Endodermal cell (in vitro differentiated cells): ENCODE measurements at regions not wholly inside any gene's neighbourhood (a gene's known extent, or its start where the extent isn't known, plus 50 kb on each side); places are given as distances from the start of the nearest gene placed in this dataset.

ENCODE experiments used
- DNase-seq: peaks from one replicate; pipeline ENCODE4 v3.0.0-alpha.2; 2017
- H3K27ac ChIP-seq: 2 replicates; pipeline ENCODE4 v1.5.1; 2013; ENCODE audit warnings: mild to moderate bottlenecking, low read depth, low read length, moderate library complexity
- H3K27me3 ChIP-seq: 2 replicates; pipeline ENCODE4 v1.6.1; 2013; ENCODE audit warnings: mild to moderate bottlenecking, low read length, moderate library complexity; ENCODE audit not compliant: insufficient read depth, control insufficient read depth, poor library complexity, severe bottlenecking
- H3K36me3 ChIP-seq: 2 replicates; pipeline ENCODE4 v1.7.0; 2013; ENCODE audit warnings: mild to moderate bottlenecking, low read length, moderate library complexity; ENCODE audit not compliant: control insufficient read depth, insufficient read depth
- H3K4me1 ChIP-seq: one replicate; pipeline ENCODE4 v1.7.0; 2013; ENCODE audit warnings: low read length; ENCODE audit not compliant: control insufficient read depth, insufficient read depth
- H3K4me3 ChIP-seq: 2 replicates; pipeline ENCODE4 v1.5.1; 2013; ENCODE audit warnings: mild to moderate bottlenecking, low read length, moderate library complexity
- H3K9ac ChIP-seq: 2 replicates; pipeline ENCODE4 v1.6.1; 2013; ENCODE audit warnings: mild to moderate bottlenecking, low read length, moderate library complexity; ENCODE audit not compliant: poor library complexity, severe bottlenecking; ENCODE audit errors: extremely low read depth
- H3K9me3 ChIP-seq: 2 replicates; pipeline ENCODE4 v1.6.1; 2013; ENCODE audit warnings: mild to moderate bottlenecking, low read length, moderate library complexity; ENCODE audit not compliant: control insufficient read depth
- H3K27ac Mint-ChIP-seq: 2 replicates; pipeline ENCODE4 v1.8.0; 2020; ENCODE audit warnings: mixed read lengths
- H3K27me3 Mint-ChIP-seq: 2 replicates; pipeline ENCODE4 v1.8.0; 2021; ENCODE audit warnings: mild to moderate bottlenecking, mixed read lengths; ENCODE audit not compliant: insufficient read depth
- H3K36me3 Mint-ChIP-seq: 2 replicates; pipeline ENCODE4 v1.8.0; 2020; ENCODE audit warnings: low read depth, mixed read lengths
- H3K4me1 Mint-ChIP-seq: 2 replicates; pipeline ENCODE4 v1.8.0; 2020; ENCODE audit warnings: mixed read lengths
- H3K4me3 Mint-ChIP-seq: 2 replicates; pipeline ENCODE4 v1.8.0; 2020; ENCODE audit warnings: mild to moderate bottlenecking, moderate library complexity, mixed read lengths
- H3K9me3 Mint-ChIP-seq: 2 replicates; pipeline ENCODE4 v1.8.0; 2020; ENCODE audit warnings: mild to moderate bottlenecking, mixed read lengths
- CTCF ChIP-seq: fragments of 200-600 bp; sonication (generic); conservative IDR thresholded peaks from 2 replicates; pipeline ENCODE4 v1.5.0; 2021; ENCODE audit warnings: antibody characterized with exemption, mild to moderate bottlenecking
- WGBS, 2 experiments: methylation state at CpG; one replicate each; pipeline versions ENCODE4 v1.1.5 to v1.1.7; 2013; ENCODE audit warnings: missing lambda C conversion rate in 2 of 2, mixed read lengths in 1 of 2; ENCODE audit not compliant: insufficient coverage in 1 of 2, insufficient read length in 1 of 2; 5-methylcytosine and 5-hydroxymethylcytosine counted together

- Histone ChIP-seq H3K4me3 (no peak overlapping the region), H3K9me3 (no peaks in the 10 kb centered on the region), H3K27ac (no peak overlapping the region), H3K36me3 (no peaks in the 10 kb centered on the region), H3K27me3 (no peaks in the 10 kb centered on the region), H3K9ac (no peak overlapping the region), H3K4me1 (no peaks in the 10 kb centered on the region)
- H3K4me3 Mint-ChIP-seq, result no peak overlapping the region
- H3K4me1 Mint-ChIP-seq, result peaks cover 4% of the 10 kb centered on the region
- no peak for TF ChIP-seq CTCF
- H3K9me3 Mint-ChIP-seq, result no peaks in the 10 kb centered on the region
- 84 to 90% methylated on average over 3 of the region's 3 CpGs for WGBS, 2 experiments
- no peak for DNase-seq
- no peaks in the 10 kb centered on the region for H3K27me3 Mint-ChIP-seq
- no peaks in the 10 kb centered on the region for H3K36me3 Mint-ChIP-seq
- H3K27ac Mint-ChIP-seq, result no peak overlapping the region
Measured at GRCh38 chr2:219835493-219835892, 208.1 kb downstream of the SLC4A3 start.

- WGBS, 2 experiments, result 88 to 96% methylated on average over 3 to 4 of the region's 4 CpGs
- Histone ChIP-seq H3K4me1 (no peaks in the 10 kb centered on the region), H3K9ac (no peak overlapping the region), H3K27ac (no peak overlapping the region), H3K9me3 (no peaks in the 10 kb centered on the region), H3K27me3 (no peaks in the 10 kb centered on the region), H3K4me3 (no peak overlapping the region), H3K36me3 (no peaks in the 10 kb centered on the region)
- no peak overlapping the region for H3K27ac Mint-ChIP-seq
- peaks cover 4% of the 10 kb centered on the region for H3K4me1 Mint-ChIP-seq
- no peaks in the 10 kb centered on the region for H3K27me3 Mint-ChIP-seq
- H3K36me3 Mint-ChIP-seq, result no peaks in the 10 kb centered on the region
- peak; percentile 32 for TF ChIP-seq CTCF
- peak; percentile 14 for DNase-seq
- no peak overlapping the region for H3K4me3 Mint-ChIP-seq
- no peaks in the 10 kb centered on the region for H3K9me3 Mint-ChIP-seq
Measured at GRCh38 chr2:219836647-219837177, 209.3 kb downstream of the SLC4A3 start.

GRCh38 chr2:219844401-219845091 lies 217.1 kb downstream of the SLC4A3 start:
- Histone ChIP-seq H3K27ac (no peak overlapping the region), H3K36me3 (no peaks in the 10 kb centered on the region), H3K4me3 (no peak overlapping the region), H3K4me1 (no peaks in the 10 kb centered on the region), H3K9ac (no peak overlapping the region), H3K9me3 (no peaks in the 10 kb centered on the region), H3K27me3 (no peaks in the 10 kb centered on the region)
- Mint-ChIP-seq H3K4me1 (no peaks in the 10 kb centered on the region), H3K9me3 (no peaks in the 10 kb centered on the region), H3K4me3 (no peak overlapping the region), H3K27ac (no peak overlapping the region), H3K36me3 (no peaks in the 10 kb centered on the region), H3K27me3 (no peaks in the 10 kb centered on the region)
- no peak for TF ChIP-seq CTCF
- no peak for DNase-seq
- WGBS, 2 experiments, result 87 to 96% methylated on average over 5 to 7 of the region's 7 CpGs
